CD14-positive monocyte (primary cell): ENCODE measurements at regions not wholly inside any gene's neighbourhood (a gene's known extent, or its start where the extent isn't known, plus 50 kb on each side); places are given as distances from the start of the nearest gene placed in this dataset.

Experiments
- DNase-seq, 3 donors: peaks; one replicate each; pipeline ENCODE4 v3.0.0-alpha.2; 2011 to 2022
- H2AFZ ChIP-seq: 2 replicates; pipeline ENCODE4 v1.6.0; 2012; ENCODE audit warnings: mild to moderate bottlenecking, low read depth, low read length, inconsistent platforms; ENCODE audit not compliant: insufficient read depth, poor library complexity, severe bottlenecking
- H3K27ac ChIP-seq, 2 donors: 1 replicate in 1 of 2; 2 replicates in 1 of 2; pipeline ENCODE4 v1.5.1; 2012 to 2013; ENCODE audit warnings: low read length in 2 of 2, control low read depth in 1 of 2, inconsistent platforms in 1 of 2, low read depth in 1 of 2, mild to moderate bottlenecking in 1 of 2
- H3K27me3 ChIP-seq, 2 donors: one replicate each; pipeline versions ENCODE4 v1.6.0 to v1.6.1; 2011 to 2013; ENCODE audit warnings: low read length in 2 of 2; ENCODE audit not compliant: control insufficient read depth in 2 of 2, insufficient read depth in 2 of 2
- H3K36me3 ChIP-seq, 2 donors: replicated peaks in 1 of 2; 1 replicate in 1 of 2; 2 replicates in 1 of 2; pipeline versions ENCODE4 v1.5.1 to v1.6.1; 2012 to 2013; ENCODE audit warnings: low read length in 2 of 2, control low read depth in 1 of 2, inconsistent platforms in 1 of 2, mild to moderate bottlenecking in 1 of 2; ENCODE audit not compliant: insufficient read depth in 2 of 2, control insufficient read depth in 1 of 2
- H3K4me1 ChIP-seq, 2 donors: 1 replicate in 1 of 2; 2 replicates in 1 of 2; pipeline versions ENCODE4 v1.5.1 to v1.6.1; 2012 to 2013; ENCODE audit warnings: low read length in 2 of 2, control low read depth in 1 of 2, inconsistent platforms in 1 of 2, mild to moderate bottlenecking in 1 of 2, moderate library complexity in 1 of 2; ENCODE audit not compliant: insufficient read depth in 2 of 2, control insufficient read depth in 1 of 2
- H3K4me2 ChIP-seq: replicated peaks from 2 replicates; pipeline ENCODE3; 2012; ENCODE audit warnings: low read length, moderate library complexity, mild to moderate bottlenecking; ENCODE audit not compliant: poor library complexity, severe bottlenecking; ENCODE audit errors: extremely low read depth
- H3K4me3 ChIP-seq, 3 experiments: fragments of 200-600 bp in 1 of 3; sonication (generic) in 1 of 3; replicated peaks in 1 of 3; 1 replicate in 2 of 3; 2 replicates in 1 of 3; pipeline ENCODE4 v1.5.1; 2011 to 2013; ENCODE audit warnings: low read length in 3 of 3, mild to moderate bottlenecking in 3 of 3, control low read depth in 2 of 3, low read depth in 2 of 3, inconsistent platforms in 1 of 3, moderate library complexity in 1 of 3
- H3K79me2 ChIP-seq: 2 replicates; pipeline ENCODE4 v1.6.0; 2012; ENCODE audit warnings: mild to moderate bottlenecking, control low read depth, inconsistent platforms, low read length, moderate library complexity; ENCODE audit not compliant: insufficient read depth
- H3K9ac ChIP-seq: 2 replicates; pipeline ENCODE4 v1.6.0; 2017; ENCODE audit warnings: low read length, mild to moderate bottlenecking; ENCODE audit not compliant: insufficient read depth, poor library complexity, severe bottlenecking
- H3K9me3 ChIP-seq, 2 donors: replicated peaks in 1 of 2; 1 replicate in 1 of 2; 2 replicates in 1 of 2; pipeline versions ENCODE4 v1.5.1 to v1.6.1; 2012 to 2013; ENCODE audit warnings: low read length in 2 of 2, control low read depth in 1 of 2; ENCODE audit not compliant: control insufficient read depth in 1 of 2, insufficient read depth in 1 of 2
- H4K20me1 ChIP-seq: 2 replicates; pipeline ENCODE4 v1.6.0; 2012; ENCODE audit warnings: mild to moderate bottlenecking, low read length, control low read depth, moderate library complexity; ENCODE audit not compliant: insufficient read depth
- H3K27ac Mint-ChIP-seq, 7 donors: one replicate each; pipeline ENCODE4 v1.8.0; 2020; ENCODE audit warnings: mild to moderate bottlenecking in 7 of 7, mixed read lengths in 7 of 7, moderate library complexity in 6 of 7, inconsistent platforms in 2 of 7
- H3K27me3 Mint-ChIP-seq, 3 donors: one replicate each; pipeline ENCODE4 v1.8.0; 2021 to 2022; ENCODE audit warnings: low read depth in 3 of 3, mild to moderate bottlenecking in 3 of 3, mixed read lengths in 3 of 3, moderate library complexity in 3 of 3, inconsistent platforms in 1 of 3
- H3K36me3 Mint-ChIP-seq, 2 donors: one replicate each; pipeline ENCODE4 v1.8.0; 2020; ENCODE audit warnings: mixed read lengths in 2 of 2, inconsistent platforms in 1 of 2, mild to moderate bottlenecking in 1 of 2
- H3K4me1 Mint-ChIP-seq: one replicate; pipeline ENCODE4 v1.8.0; 2020; ENCODE audit warnings: mild to moderate bottlenecking, mixed read lengths
- H3K4me3 Mint-ChIP-seq, 2 donors: one replicate each; pipeline ENCODE4 v1.8.0; 2020; ENCODE audit warnings: mild to moderate bottlenecking in 2 of 2, mixed read lengths in 2 of 2, moderate library complexity in 1 of 2
- H3K9me3 Mint-ChIP-seq, 7 donors: one replicate each; pipeline ENCODE4 v1.8.0; 2020 to 2022; ENCODE audit warnings: mixed read lengths in 7 of 7, mild to moderate bottlenecking in 6 of 7, moderate library complexity in 6 of 7, inconsistent platforms in 2 of 7
- WGBS: methylation state at CpG from one replicate; pipeline ENCODE4 v1.1.5; 2013; ENCODE audit warnings: missing lambda C conversion rate; ENCODE audit not compliant: insufficient coverage; 5-methylcytosine and 5-hydroxymethylcytosine counted together
- intact Hi-C, 2 donors: fragments of 100-400 bp; cut with micrococcal nuclease; formaldehyde crosslinking; loops; one replicate each; pipeline versions ENCODE4 v1.15.0 to v1.15.1; 2023
- TF ChIP-seq, protein P1 (sequence below): fragments of 200-600 bp; IDR thresholded peaks from one replicate; pipeline ENCODE4 v1.8.0; 2022; ENCODE audit warnings: antibody characterized with exemption, mild to moderate bottlenecking

DNA sequence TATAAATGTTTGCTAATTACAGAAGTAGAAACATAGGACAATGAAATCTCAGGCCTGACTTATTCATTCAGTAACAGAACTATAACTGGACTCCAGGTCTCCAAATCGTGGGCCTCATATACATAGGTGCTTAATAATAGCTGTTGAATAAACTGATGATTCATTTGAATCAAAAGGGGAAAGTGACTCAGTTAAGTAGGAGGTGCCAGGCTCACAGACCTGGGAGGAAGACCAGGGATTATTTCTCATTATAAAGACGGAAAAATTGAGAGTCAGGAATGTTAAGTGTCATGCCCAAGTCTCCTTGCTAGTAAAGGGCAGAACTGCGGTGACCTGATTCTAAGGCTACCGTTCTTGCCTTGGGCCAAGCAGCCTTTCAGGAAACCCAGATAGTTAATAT, 131.5 kb downstream of the HS3ST1 start:
- H3K9ac ChIP-seq, result no peak overlapping the region
- no peaks in the 10 kb centered on the region for H3K36me3 Mint-ChIP-seq
- H3K4me2 ChIP-seq, result no peak overlapping the region
- no peaks in the 10 kb centered on the region for H3K27me3 ChIP-seq
- H3K27ac ChIP-seq, result no peak overlapping the region
- no peaks in the 10 kb centered on the region for H3K79me2 ChIP-seq
- H3K27ac Mint-ChIP-seq, result no peak overlapping the region
- H3K4me1 ChIP-seq, result no peaks in the 10 kb centered on the region
- 97% methylated on average over 3 of the region's 4 CpGs for WGBS
- TF ChIP-seq, protein P1, sequence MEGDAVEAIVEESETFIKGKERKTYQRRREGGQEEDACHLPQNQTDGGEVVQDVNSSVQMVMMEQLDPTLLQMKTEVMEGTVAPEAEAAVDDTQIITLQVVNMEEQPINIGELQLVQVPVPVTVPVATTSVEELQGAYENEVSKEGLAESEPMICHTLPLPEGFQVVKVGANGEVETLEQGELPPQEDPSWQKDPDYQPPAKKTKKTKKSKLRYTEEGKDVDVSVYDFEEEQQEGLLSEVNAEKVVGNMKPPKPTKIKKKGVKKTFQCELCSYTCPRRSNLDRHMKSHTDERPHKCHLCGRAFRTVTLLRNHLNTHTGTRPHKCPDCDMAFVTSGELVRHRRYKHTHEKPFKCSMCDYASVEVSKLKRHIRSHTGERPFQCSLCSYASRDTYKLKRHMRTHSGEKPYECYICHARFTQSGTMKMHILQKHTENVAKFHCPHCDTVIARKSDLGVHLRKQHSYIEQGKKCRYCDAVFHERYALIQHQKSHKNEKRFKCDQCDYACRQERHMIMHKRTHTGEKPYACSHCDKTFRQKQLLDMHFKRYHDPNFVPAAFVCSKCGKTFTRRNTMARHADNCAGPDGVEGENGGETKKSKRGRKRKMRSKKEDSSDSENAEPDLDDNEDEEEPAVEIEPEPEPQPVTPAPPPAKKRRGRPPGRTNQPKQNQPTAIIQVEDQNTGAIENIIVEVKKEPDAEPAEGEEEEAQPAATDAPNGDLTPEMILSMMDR, result no peak
- peaks cover 0 to 3% (median 0%) of the 10 kb centered on the region in 3 donors for H3K27me3 Mint-ChIP-seq
- H3K36me3 ChIP-seq, result no peaks in the 10 kb centered on the region
- intact Hi-C loops, result no loop called here
- H4K20me1 ChIP-seq, result no peaks in the 10 kb centered on the region
- peaks cover 0 to 5% (median 2%) of the 10 kb centered on the region in 7 donors for H3K9me3 Mint-ChIP-seq
- no peaks in the 10 kb centered on the region for H3K9me3 ChIP-seq
- no peaks in the 10 kb centered on the region for H3K4me1 Mint-ChIP-seq
- H3K4me3 ChIP-seq, result no peak overlapping the region
- no peak overlapping the region for H2AFZ ChIP-seq
- H3K4me3 Mint-ChIP-seq, result no peak overlapping the region
- no peak for DNase-seq

DNA sequence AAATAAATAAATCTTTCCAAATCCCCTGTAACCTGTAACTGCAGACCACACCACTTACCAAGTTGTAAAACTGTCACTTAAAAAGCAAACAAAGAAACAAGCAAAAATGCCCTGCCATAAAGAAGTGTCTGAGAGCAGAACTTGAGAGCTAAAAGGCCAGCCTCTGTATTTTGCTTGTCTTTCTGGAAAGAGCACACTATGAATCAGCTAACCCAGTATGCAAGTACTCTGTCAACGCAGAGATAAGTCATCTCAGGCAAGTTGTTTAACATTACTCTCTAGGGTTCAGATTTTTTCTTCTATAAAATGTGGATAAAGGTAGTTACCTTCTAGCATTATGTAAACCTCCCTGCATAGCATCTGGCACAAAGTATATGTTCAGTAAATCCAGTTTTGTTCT, 134.8 kb downstream of the HS3ST1 start:
- H3K4me1 ChIP-seq, result no peaks in the 10 kb centered on the region
- Mint-ChIP-seq H3K9me3 (peaks cover 0 to 5% (median 2%) of the 10 kb centered on the region in 7 donors), H3K4me1 (no peaks in the 10 kb centered on the region), H3K27me3 (peaks cover 0 to 3% (median 0%) of the 10 kb centered on the region in 3 donors), H3K4me3 (no peak overlapping the region), H3K27ac (no peak overlapping the region), H3K36me3 (no peaks in the 10 kb centered on the region)
- no peak overlapping the region for H2AFZ ChIP-seq
- intact Hi-C loops, result no loop called here
- H3K4me2 ChIP-seq, result no peak overlapping the region
- TF ChIP-seq, protein P1, result no peak
- H3K27ac ChIP-seq, result no peak overlapping the region
- no peaks in the 10 kb centered on the region for H4K20me1 ChIP-seq
- no CpG with 5 or more reads among the region's 1 CpG for WGBS
- H3K36me3 ChIP-seq, result no peaks in the 10 kb centered on the region
- H3K9me3 ChIP-seq, result no peaks in the 10 kb centered on the region
- H3K27me3 ChIP-seq, result no peaks in the 10 kb centered on the region
- H3K79me2 ChIP-seq, result no peaks in the 10 kb centered on the region
- DNase-seq, result no peak
- H3K9ac ChIP-seq, result no peak overlapping the region
- no peak overlapping the region for H3K4me3 ChIP-seq
